ENCODE measurements at regions not wholly inside any gene's neighbourhood (a gene's known extent, or its start where the extent isn't known, plus 50 kb on each side); places are given as distances from the start of the nearest gene placed in this dataset.
"Not testable (repeated sequence)": the region's sequence is repeated elsewhere in the genome, so short reads cannot be mapped to it uniquely, and the experiment has no call there.

DNA sequence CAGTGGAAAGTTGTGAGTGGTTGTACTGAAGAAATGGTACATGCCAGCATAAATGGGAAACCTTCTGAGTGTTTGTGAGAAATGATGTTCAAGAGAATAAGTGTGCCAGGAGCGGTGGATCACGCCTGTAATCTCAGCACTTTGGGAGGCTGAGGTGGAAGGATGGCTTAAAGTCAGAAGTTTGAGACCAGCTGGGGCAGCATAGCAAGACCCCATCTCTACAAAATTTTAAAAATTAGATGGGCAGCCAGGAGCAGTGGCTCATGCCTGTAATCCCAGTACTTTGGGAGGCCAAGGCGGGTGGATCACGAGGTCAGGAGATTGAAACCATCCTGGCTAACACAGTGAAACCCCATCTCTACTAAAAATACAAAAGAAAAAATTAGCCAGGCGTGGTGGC, 63.5 kb upstream of the TNRC6A start:
- TF ChIP-seq, protein P1, sequence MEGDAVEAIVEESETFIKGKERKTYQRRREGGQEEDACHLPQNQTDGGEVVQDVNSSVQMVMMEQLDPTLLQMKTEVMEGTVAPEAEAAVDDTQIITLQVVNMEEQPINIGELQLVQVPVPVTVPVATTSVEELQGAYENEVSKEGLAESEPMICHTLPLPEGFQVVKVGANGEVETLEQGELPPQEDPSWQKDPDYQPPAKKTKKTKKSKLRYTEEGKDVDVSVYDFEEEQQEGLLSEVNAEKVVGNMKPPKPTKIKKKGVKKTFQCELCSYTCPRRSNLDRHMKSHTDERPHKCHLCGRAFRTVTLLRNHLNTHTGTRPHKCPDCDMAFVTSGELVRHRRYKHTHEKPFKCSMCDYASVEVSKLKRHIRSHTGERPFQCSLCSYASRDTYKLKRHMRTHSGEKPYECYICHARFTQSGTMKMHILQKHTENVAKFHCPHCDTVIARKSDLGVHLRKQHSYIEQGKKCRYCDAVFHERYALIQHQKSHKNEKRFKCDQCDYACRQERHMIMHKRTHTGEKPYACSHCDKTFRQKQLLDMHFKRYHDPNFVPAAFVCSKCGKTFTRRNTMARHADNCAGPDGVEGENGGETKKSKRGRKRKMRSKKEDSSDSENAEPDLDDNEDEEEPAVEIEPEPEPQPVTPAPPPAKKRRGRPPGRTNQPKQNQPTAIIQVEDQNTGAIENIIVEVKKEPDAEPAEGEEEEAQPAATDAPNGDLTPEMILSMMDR (IDR thresholded peaks at IDR 0.05), result not testable (repeated sequence)
- TF ChIP-seq POLR2A (IDR thresholded peaks at IDR 0.05), result not testable (repeated sequence)

Measured in vagina (tissue), 2 donors.